DND-41 (cell line): ENCODE measurements at regions not wholly inside any gene's neighbourhood (a gene's known extent, or its start where the extent isn't known, plus 50 kb on each side); places are given as distances from the start of the nearest gene placed in this dataset.

Source experiments
- ATAC-seq: fragments of 200-7000 bp; cut with Tn5 transposase; 3 replicates; pipeline ENCODE4 v1.9.1; 2021; ENCODE audit warnings: low read depth; ENCODE audit not compliant: insufficient read depth
- DNase-seq: peaks from one replicate; pipeline ENCODE4 v3.0.0-alpha.2; 2020
- H2AFZ ChIP-seq: 2 replicates; pipeline ENCODE4 v1.6.0; 2012; ENCODE audit warnings: low read depth, low read length
- H3K27ac ChIP-seq: 2 replicates; pipeline ENCODE4 v1.5.1; 2012; ENCODE audit warnings: low read length, inconsistent platforms
- H3K27me3 ChIP-seq: fragments of 200-600 bp; sonication (generic); 2 replicates; pipeline ENCODE4 v1.6.0; 2012; ENCODE audit warnings: low read length, mild to moderate bottlenecking, inconsistent platforms; ENCODE audit not compliant: insufficient read depth, poor library complexity
- H3K36me3 ChIP-seq: 2 replicates; pipeline ENCODE4 v1.5.1; 2012; ENCODE audit warnings: low read length, inconsistent platforms; ENCODE audit not compliant: insufficient read depth
- H3K4me1 ChIP-seq: 2 replicates; pipeline ENCODE4 v1.5.1; 2012; ENCODE audit warnings: mild to moderate bottlenecking, low read length; ENCODE audit not compliant: insufficient read depth
- H3K4me2 ChIP-seq: 2 replicates; pipeline ENCODE4 v1.6.0; 2012; ENCODE audit warnings: mild to moderate bottlenecking, moderate library complexity, low read length, inconsistent platforms; ENCODE audit not compliant: insufficient read depth
- H3K4me3 ChIP-seq, 2 experiments: fragments of 200-600 bp in 1 of 2; shearing (Covaris generic) in 1 of 2; 2 replicates each; pipeline ENCODE4 v1.5.1; 2012 to 2016; ENCODE audit warnings: inconsistent platforms in 2 of 2, low read length in 2 of 2, mild to moderate bottlenecking in 2 of 2, low read depth in 1 of 2, moderate library complexity in 1 of 2
- H3K79me2 ChIP-seq: 2 replicates; pipeline ENCODE4 v1.6.0; 2012; ENCODE audit warnings: low read length, inconsistent platforms; ENCODE audit not compliant: insufficient read depth
- H3K9ac ChIP-seq: 2 replicates; pipeline ENCODE4 v1.6.0; 2012; ENCODE audit warnings: low read depth, mild to moderate bottlenecking, inconsistent platforms, low read length, moderate library complexity
- H3K9me3 ChIP-seq: 2 replicates; pipeline ENCODE4 v1.5.1; 2012; ENCODE audit warnings: low read length, moderate library complexity, mild to moderate bottlenecking, inconsistent platforms; ENCODE audit not compliant: insufficient read depth, severe bottlenecking
- H4K20me1 ChIP-seq: 2 replicates; pipeline ENCODE4 v1.6.0; 2012; ENCODE audit warnings: low read length; ENCODE audit not compliant: insufficient read depth
- EZH2 ChIP-seq: IDR thresholded peaks from 3 replicates; pipeline ENCODE4 v1.6.1; 2012; ENCODE audit warnings: borderline replicate concordance, low read depth, mild to moderate bottlenecking, moderate library complexity, low read length, inconsistent platforms; ENCODE audit not compliant: severe bottlenecking
- TF ChIP-seq, protein P1 (sequence below): IDR thresholded peaks from 2 replicates; pipeline ENCODE4 v1.5.1; 2012; ENCODE audit warnings: borderline replicate concordance, low read length, moderate library complexity, mild to moderate bottlenecking; ENCODE audit not compliant: poor library complexity, severe bottlenecking; ENCODE audit errors: extremely low read depth

DNA sequence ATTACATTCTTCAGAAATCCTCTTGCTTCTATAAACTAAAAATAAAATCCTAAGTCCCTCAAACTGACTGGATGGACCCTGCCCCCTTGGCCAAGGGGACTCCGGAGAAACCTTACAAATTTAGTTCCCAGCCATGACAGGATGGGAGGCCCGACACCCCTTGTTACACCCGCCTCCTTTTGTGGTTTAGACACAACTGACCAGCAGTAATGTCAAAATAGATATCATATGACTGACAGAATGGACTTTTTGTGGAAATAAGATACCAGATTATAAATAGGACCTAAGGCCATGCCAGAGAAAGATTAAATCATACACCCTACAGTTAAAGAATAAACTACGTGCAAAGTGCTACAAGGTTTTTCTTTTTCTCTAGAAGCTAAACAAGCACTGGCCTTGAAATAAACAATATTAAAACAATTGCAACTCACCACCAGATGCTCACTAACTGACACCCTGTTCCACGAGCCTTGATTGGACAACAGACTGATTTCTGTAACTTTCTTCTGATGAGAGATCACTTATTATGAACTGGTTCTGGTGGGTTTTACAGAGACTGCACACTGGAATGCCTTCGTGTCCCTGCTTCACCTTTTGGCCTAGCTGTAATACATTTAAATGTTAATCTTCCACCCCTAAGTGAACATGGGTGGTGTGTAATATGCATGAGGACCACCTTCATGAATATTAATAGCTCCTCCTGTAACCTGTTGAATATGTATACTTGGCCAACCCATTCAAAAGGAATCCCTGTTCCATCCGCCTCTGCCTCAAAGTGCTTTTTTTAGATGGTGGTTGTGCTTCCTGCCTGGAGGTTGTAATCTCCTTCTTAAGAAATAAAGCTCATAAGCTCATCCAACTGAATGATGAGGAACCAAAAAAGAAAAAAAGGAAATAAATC is 99.6 kb downstream of the ODF2L start:
- no peak for TF ChIP-seq EZH2
- TF ChIP-seq, protein P1, sequence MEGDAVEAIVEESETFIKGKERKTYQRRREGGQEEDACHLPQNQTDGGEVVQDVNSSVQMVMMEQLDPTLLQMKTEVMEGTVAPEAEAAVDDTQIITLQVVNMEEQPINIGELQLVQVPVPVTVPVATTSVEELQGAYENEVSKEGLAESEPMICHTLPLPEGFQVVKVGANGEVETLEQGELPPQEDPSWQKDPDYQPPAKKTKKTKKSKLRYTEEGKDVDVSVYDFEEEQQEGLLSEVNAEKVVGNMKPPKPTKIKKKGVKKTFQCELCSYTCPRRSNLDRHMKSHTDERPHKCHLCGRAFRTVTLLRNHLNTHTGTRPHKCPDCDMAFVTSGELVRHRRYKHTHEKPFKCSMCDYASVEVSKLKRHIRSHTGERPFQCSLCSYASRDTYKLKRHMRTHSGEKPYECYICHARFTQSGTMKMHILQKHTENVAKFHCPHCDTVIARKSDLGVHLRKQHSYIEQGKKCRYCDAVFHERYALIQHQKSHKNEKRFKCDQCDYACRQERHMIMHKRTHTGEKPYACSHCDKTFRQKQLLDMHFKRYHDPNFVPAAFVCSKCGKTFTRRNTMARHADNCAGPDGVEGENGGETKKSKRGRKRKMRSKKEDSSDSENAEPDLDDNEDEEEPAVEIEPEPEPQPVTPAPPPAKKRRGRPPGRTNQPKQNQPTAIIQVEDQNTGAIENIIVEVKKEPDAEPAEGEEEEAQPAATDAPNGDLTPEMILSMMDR, result no peak
- no peak for ATAC-seq
- no peak overlapping the region for H3K4me2 ChIP-seq

DNA sequence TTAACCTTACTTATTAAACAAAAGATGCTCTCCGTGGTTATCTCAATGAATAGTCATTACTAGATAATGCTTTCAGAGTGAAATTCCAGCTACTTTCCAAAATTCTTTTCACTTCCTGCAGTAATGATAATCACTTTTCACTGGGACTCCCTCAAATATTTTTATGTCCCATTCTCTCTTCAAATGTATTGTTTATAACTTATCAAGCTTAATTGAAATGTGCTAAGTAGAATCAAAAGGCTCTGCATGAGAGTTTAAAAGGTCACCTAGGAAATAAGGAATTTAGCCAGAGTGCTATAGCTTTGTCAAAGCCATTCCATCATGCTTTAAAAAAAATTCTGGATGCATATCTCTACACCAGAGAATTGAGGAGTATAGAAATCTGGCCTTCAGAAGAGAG is 106.4 kb downstream of the ODF2L start:
- Histone ChIP-seq H3K27ac (no peak overlapping the region), H3K27me3 (no peaks in the 10 kb centered on the region), H3K4me2 (no peak overlapping the region), H3K4me1 (no peaks in the 10 kb centered on the region), H3K79me2 (no peaks in the 10 kb centered on the region), H3K4me3 (no peak overlapping the region), H3K36me3 (no peaks in the 10 kb centered on the region), H4K20me1 (no peaks in the 10 kb centered on the region), H2AFZ (no peak overlapping the region), H3K9me3 (no peaks in the 10 kb centered on the region), H3K9ac (no peak overlapping the region)
- DNase-seq (no peak), ATAC-seq (no peak)
- TF ChIP-seq EZH2, result no peak
- TF ChIP-seq, protein P1, result no peak

More for the DNA sequence above, 99.6 kb downstream of the ODF2L start:
- no peak overlapping the region for H2AFZ ChIP-seq
- H3K27ac ChIP-seq, result no peak overlapping the region
- H3K4me3 ChIP-seq, result no peak overlapping the region
- no peaks in the 10 kb centered on the region for H3K9me3 ChIP-seq
- no peaks in the 10 kb centered on the region for H3K4me1 ChIP-seq
- H3K9ac ChIP-seq, result no peak overlapping the region
- H3K79me2 ChIP-seq, result no peaks in the 10 kb centered on the region
- H3K27me3 ChIP-seq, result no peaks in the 10 kb centered on the region
- DNase-seq, result no peak
- H4K20me1 ChIP-seq, result no peaks in the 10 kb centered on the region
- no peaks in the 10 kb centered on the region for H3K36me3 ChIP-seq

DNA sequence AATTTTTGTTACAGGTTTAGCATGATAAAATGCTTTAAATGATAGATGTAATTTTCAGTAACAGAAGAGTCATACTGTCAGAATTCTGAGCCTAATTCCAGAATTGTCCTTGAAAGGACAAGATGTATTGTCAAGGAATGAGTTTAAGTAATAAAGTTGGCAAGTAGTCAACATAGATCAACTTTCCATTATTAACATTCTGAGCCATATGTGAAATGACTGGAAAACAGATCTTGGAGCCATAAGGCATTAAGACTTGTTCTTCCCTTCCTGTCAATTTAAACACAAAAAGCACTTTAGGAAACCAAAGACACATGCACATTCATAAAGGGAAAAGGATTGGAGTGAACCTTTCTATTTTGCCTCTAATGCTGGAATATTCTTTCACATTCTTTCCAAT is 107.0 kb downstream of the ODF2L start:
- no peak overlapping the region for H3K4me2 ChIP-seq
- ATAC-seq (no peak), DNase-seq (no peak)
- no peaks in the 10 kb centered on the region for H3K9me3 ChIP-seq
- no peak overlapping the region for H3K4me3 ChIP-seq
- H2AFZ ChIP-seq, result no peak overlapping the region
- no peak overlapping the region for H3K9ac ChIP-seq
- H3K27me3 ChIP-seq, result no peaks in the 10 kb centered on the region
- no peaks in the 10 kb centered on the region for H3K4me1 ChIP-seq
- H3K36me3 ChIP-seq, result no peaks in the 10 kb centered on the region
- no peaks in the 10 kb centered on the region for H4K20me1 ChIP-seq
- H3K27ac ChIP-seq, result no peak overlapping the region
- TF ChIP-seq, protein P1, result no peak
- no peak for TF ChIP-seq EZH2
- H3K79me2 ChIP-seq, result no peaks in the 10 kb centered on the region
